Natural killer cell (primary cell): ENCODE measurements at regions not wholly inside any gene's neighbourhood (a gene's known extent, or its start where the extent isn't known, plus 50 kb on each side); places are given as distances from the start of the nearest gene placed in this dataset.
"Not testable (repeated sequence)": the region's sequence is repeated elsewhere in the genome, so short reads cannot be mapped to it uniquely, and the experiment has no call there.

Source experiments
- ATAC-seq, 3 donors: fragments of 150-1000 bp in 2 of 3; fragments of 200-7000 bp in 1 of 3; cut with Tn5 transposase; 1 replicate in 1 of 3; 2 replicates in 2 of 3; pipeline ENCODE4 v1.10.0; 2021; ENCODE audit warnings: mild to moderate bottlenecking in 2 of 3, moderate library complexity in 2 of 3
- DNase-seq, 2 donors: peaks; one replicate each; pipeline versions ENCODE4 v3.0.0 to v3.0.0-alpha.2; 2013 to 2021; ENCODE audit warnings: mixed read lengths in 1 of 2
- H3K27ac ChIP-seq: one replicate; pipeline ENCODE4 v1.5.1; 2013; ENCODE audit warnings: mild to moderate bottlenecking, low read length
- H3K27me3 ChIP-seq: one replicate; pipeline ENCODE4 v1.6.1; 2013; ENCODE audit warnings: low read length; ENCODE audit not compliant: control insufficient read depth, insufficient read depth
- H3K36me3 ChIP-seq: one replicate; pipeline ENCODE4 v1.6.1; 2013; ENCODE audit warnings: low read length; ENCODE audit not compliant: control insufficient read depth, insufficient read depth
- H3K4me1 ChIP-seq: one replicate; pipeline ENCODE4 v1.6.1; 2013; ENCODE audit warnings: low read length; ENCODE audit not compliant: control insufficient read depth, insufficient read depth
- H3K4me3 ChIP-seq: one replicate; pipeline ENCODE4 v1.5.1; 2013; ENCODE audit warnings: low read length
- H3K9me3 ChIP-seq: one replicate; pipeline ENCODE4 v1.6.1; 2013; ENCODE audit warnings: low read length; ENCODE audit not compliant: control insufficient read depth, insufficient read depth
- H3K27ac Mint-ChIP-seq, 2 donors: one replicate each; pipeline ENCODE4 v1.8.0; 2022; ENCODE audit warnings: mild to moderate bottlenecking in 2 of 2, mixed read lengths in 2 of 2, moderate library complexity in 1 of 2
- H3K27me3 Mint-ChIP-seq, 2 donors: one replicate each; pipeline ENCODE4 v1.8.0; 2022; ENCODE audit warnings: low read depth in 2 of 2, mixed read lengths in 2 of 2
- H3K36me3 Mint-ChIP-seq: one replicate; pipeline ENCODE4 v1.8.0; 2022; ENCODE audit warnings: mixed read lengths
- H3K4me1 Mint-ChIP-seq, 2 donors: one replicate each; pipeline ENCODE4 v1.8.0; 2022; ENCODE audit warnings: mixed read lengths in 2 of 2
- H3K4me3 Mint-ChIP-seq: one replicate; pipeline ENCODE4 v1.8.0; 2022; ENCODE audit warnings: mild to moderate bottlenecking, moderate library complexity, mixed read lengths
- H3K9me3 Mint-ChIP-seq, 2 donors: one replicate each; pipeline ENCODE4 v1.8.0; 2022; ENCODE audit warnings: mixed read lengths in 2 of 2
- CTCF ChIP-seq: fragments of 200-600 bp; IDR thresholded peaks from one replicate; pipeline ENCODE4 v1.8.0; 2022; ENCODE audit warnings: antibody characterized with exemption
- WGBS: methylation state at CpG from one replicate; pipeline ENCODE4 v1.1.7; 2013; ENCODE audit warnings: missing lambda C conversion rate; ENCODE audit not compliant: insufficient coverage; 5-methylcytosine and 5-hydroxymethylcytosine counted together
- intact Hi-C: fragments of 100-400 bp; cut with micrococcal nuclease; formaldehyde crosslinking; loops from one replicate; pipeline ENCODE4 v1.14.2; 2022

GRCh38 chr7:153072806-153073205 is 313.3 kb downstream of the ACTR3B start:
- no peaks in the 10 kb centered on the region for H3K27me3 Mint-ChIP-seq
- peaks cover 3 to 4% of the 10 kb centered on the region in 2 donors for H3K9me3 Mint-ChIP-seq
- ATAC-seq = no peak
- H3K36me3 Mint-ChIP-seq = no peaks in the 10 kb centered on the region
- H3K4me1 ChIP-seq = no peaks in the 10 kb centered on the region
- H3K27ac ChIP-seq = no peak overlapping the region
- WGBS = 93% methylated on average over 3 of the region's 4 CpGs
- no peak for DNase-seq
- H3K27ac Mint-ChIP-seq = no peak overlapping the region
- no peak for TF ChIP-seq CTCF
- no peaks in the 10 kb centered on the region for H3K27me3 ChIP-seq
- H3K4me3 Mint-ChIP-seq = no peak overlapping the region
- no peaks in the 10 kb centered on the region for H3K36me3 ChIP-seq
- H3K4me1 Mint-ChIP-seq = no peaks in the 10 kb centered on the region
- no peaks in the 10 kb centered on the region for H3K9me3 ChIP-seq
- no peak overlapping the region for H3K4me3 ChIP-seq
- intact Hi-C loops = no loop called here

- H3K4me1 ChIP-seq, H3K27me3 ChIP-seq, H3K4me1 Mint-ChIP-seq, intact Hi-C loops, H3K4me3 Mint-ChIP-seq, H3K36me3 Mint-ChIP-seq, H3K36me3 ChIP-seq, H3K27ac ChIP-seq, ATAC-seq, DNase-seq, H3K27me3 Mint-ChIP-seq, H3K9me3 ChIP-seq, H3K27ac Mint-ChIP-seq, H3K4me3 ChIP-seq, H3K9me3 Mint-ChIP-seq: not testable (repeated sequence)
- WGBS = 100% methylated on average over 1 of the region's 2 CpGs
These were observed 316.7 kb downstream of the ACTR3B start for GRCh38 chr7:153076289-153076688.

- Mint-ChIP-seq H3K27ac (no peak overlapping the region), H3K36me3 (no peaks in the 10 kb centered on the region), H3K9me3 (peaks cover 2 to 3% of the 10 kb centered on the region in 2 donors), H3K4me1 (no peaks in the 10 kb centered on the region), H3K4me3 (no peak overlapping the region), H3K27me3 (no peaks in the 10 kb centered on the region)
- intact Hi-C loops = no loop called here
- Histone ChIP-seq H3K27ac (no peak overlapping the region), H3K27me3 (no peaks in the 10 kb centered on the region), H3K4me1 (no peaks in the 10 kb centered on the region), H3K9me3 (no peaks in the 10 kb centered on the region), H3K4me3 (no peak overlapping the region), H3K36me3 (no peaks in the 10 kb centered on the region)
- 89% methylated on average over 8 of the region's 8 CpGs for WGBS
- no peak for TF ChIP-seq CTCF
- DNase-seq = no peak
- no peak for ATAC-seq
These were observed 321.9 kb downstream of the ACTR3B start for GRCh38 chr7:153081496-153081895.

GRCh38 chr7:153084278-153084677 is 324.7 kb downstream of the ACTR3B start:
- WGBS = over 99% methylated on average over 6 of the region's 6 CpGs
- H3K27ac Mint-ChIP-seq = no peak overlapping the region
- H3K36me3 Mint-ChIP-seq = no peaks in the 10 kb centered on the region
- no peaks in the 10 kb centered on the region for H3K27me3 Mint-ChIP-seq
- TF ChIP-seq CTCF = no peak
- Histone ChIP-seq H3K36me3 (no peaks in the 10 kb centered on the region), H3K27me3 (no peaks in the 10 kb centered on the region), H3K27ac (no peak overlapping the region), H3K9me3 (no peaks in the 10 kb centered on the region), H3K4me1 (no peaks in the 10 kb centered on the region), H3K4me3 (no peak overlapping the region)
- H3K4me3 Mint-ChIP-seq = no peak overlapping the region
- H3K4me1 Mint-ChIP-seq = no peaks in the 10 kb centered on the region
- no peak for DNase-seq
- H3K9me3 Mint-ChIP-seq = peaks cover 0 to 3% of the 10 kb centered on the region in 2 donors
- no peak for ATAC-seq
- intact Hi-C loops = no loop called here
